H1 (cell line): ENCODE measurements at regions not wholly inside any gene's neighbourhood (a gene's known extent, or its start where the extent isn't known, plus 50 kb on each side); places are given as distances from the start of the nearest gene placed in this dataset.
A peak's percentile ranks its signal among the peaks of the same experiment; 100 is the strongest.

Experiments used
- CTCF ChIA-PET: fragments of 300-600 bp; sonication (Branson Sonifier 250); formaldehyde crosslinking; loops from one replicate; lab custom pipeline; 2021; ENCODE audit not compliant: partially characterized antibody; lab: Charles Lee
- POLR2A ChIA-PET: fragments of 300-600 bp; sonication (Branson Sonifier 250); formaldehyde crosslinking; loops from one replicate; lab custom pipeline; 2021; ENCODE audit warnings: inconsistent platforms; ENCODE audit not compliant: partially characterized antibody; lab: Charles Lee
- DNase-seq, 2 experiments: peaks; one replicate each; pipeline versions ENCODE4 v3.0.0 to v3.0.0-alpha.2; 2010 to 2022; ENCODE audit warnings: low spot score in 2 of 2, low read depth in 1 of 2, mixed read lengths in 1 of 2
- FAIRE-seq: peaks from 2 replicates; lab custom pipeline; 2011; peaks lifted over from hg19 to GRCh38; lab: Jason Lieb, UNC
- H2AFZ ChIP-seq: 2 replicates; pipeline ENCODE4 v1.8.1; 2012; ENCODE audit warnings: low read length, inconsistent platforms
- H2AK5ac ChIP-seq: 2 replicates; pipeline ENCODE4 v1.6.1; 2013; ENCODE audit warnings: low read depth, low read length
- H2BK120ac ChIP-seq: replicated peaks from 2 replicates; pipeline ENCODE3; 2013; ENCODE audit warnings: low read depth, low read length, inconsistent platforms
- H2BK12ac ChIP-seq: 2 replicates; pipeline ENCODE4 v1.6.1; 2013; ENCODE audit warnings: low read depth, low read length
- H2BK15ac ChIP-seq: 2 replicates; pipeline ENCODE4 v1.6.1; 2013; ENCODE audit warnings: low read length
- H2BK20ac ChIP-seq: 2 replicates; pipeline ENCODE4 v1.6.1; 2013; ENCODE audit warnings: low read length
- H2BK5ac ChIP-seq: 2 replicates; pipeline ENCODE4 v1.6.1; 2013; ENCODE audit warnings: low read depth, low read length
- H3K14ac ChIP-seq: 2 replicates; pipeline ENCODE4 v1.6.1; 2013; ENCODE audit warnings: inconsistent platforms; ENCODE audit not compliant: insufficient read length
- H3K18ac ChIP-seq: 2 replicates; pipeline ENCODE4 v1.6.1; 2013; ENCODE audit warnings: low read length; ENCODE audit errors: extremely low read depth
- H3K23ac ChIP-seq: 2 replicates; pipeline ENCODE4 v1.6.1; 2013; ENCODE audit warnings: inconsistent platforms; ENCODE audit not compliant: insufficient read length
- H3K23me2 ChIP-seq: 2 replicates; pipeline ENCODE4 v1.6.1; 2013; ENCODE audit warnings: low read depth, low read length
- H3K27ac ChIP-seq: 2 replicates; pipeline ENCODE4 v1.6.1; 2011; ENCODE audit warnings: low read depth, low read length, inconsistent platforms
- H3K27me3 ChIP-seq, 4 experiments: replicated peaks in 1 of 4; 1 replicate in 1 of 4; 2 replicates in 3 of 4; pipeline versions ENCODE4 v1.6.1 to v1.8.1; 2011 to 2013; ENCODE audit warnings: low read length in 3 of 4, mild to moderate bottlenecking in 3 of 4, inconsistent platforms in 2 of 4, mixed read lengths in 2 of 4, moderate library complexity in 1 of 4; ENCODE audit not compliant: control insufficient read depth in 3 of 4, insufficient read depth in 3 of 4; ENCODE audit errors: extremely low read depth in 1 of 4
- H3K36me3 ChIP-seq, 4 experiments: 2 replicates each; pipeline versions ENCODE4 v1.6.1 to v1.8.1; 2011 to 2013; ENCODE audit warnings: mild to moderate bottlenecking in 4 of 4, low read length in 3 of 4, moderate library complexity in 2 of 4, control low read depth in 1 of 4, inconsistent platforms in 1 of 4; ENCODE audit not compliant: insufficient read depth in 4 of 4, control insufficient read depth in 2 of 4
- H3K4ac ChIP-seq: replicated peaks from 2 replicates; pipeline ENCODE3; 2013; ENCODE audit warnings: low read length, low read depth, mixed read lengths, inconsistent platforms; ENCODE audit not compliant: insufficient read length
- H3K4me1 ChIP-seq, 4 experiments: replicated peaks in 1 of 4; 1 replicate in 1 of 4; 2 replicates in 3 of 4; pipeline versions ENCODE4 v1.6.1 to v1.8.1; 2011 to 2013; ENCODE audit warnings: low read length in 3 of 4, inconsistent platforms in 2 of 4, mixed read lengths in 1 of 4; ENCODE audit not compliant: insufficient read depth in 4 of 4, control insufficient read depth in 3 of 4
- H3K4me2 ChIP-seq, 2 experiments: 2 replicates each; pipeline versions ENCODE4 v1.6.1 to v1.8.1; 2011 to 2013; ENCODE audit warnings: low read depth in 2 of 2, low read length in 2 of 2, control low read depth in 1 of 2, inconsistent platforms in 1 of 2, mild to moderate bottlenecking in 1 of 2; ENCODE audit not compliant: insufficient read depth in 1 of 2
- H3K4me3 ChIP-seq, 4 experiments: fragments of 200-600, 300-600 bp in 1 of 4; sonication (generic), shearing (Covaris generic), sonication (Bioruptor Twin) in 1 of 4; 2 replicates each; pipeline versions ENCODE4 v1.5.1 to v1.8.1; 2011 to 2016; ENCODE audit warnings: low read length in 4 of 4, low read depth in 3 of 4, control low read depth in 2 of 4, inconsistent platforms in 2 of 4, mild to moderate bottlenecking in 2 of 4, mixed read lengths in 1 of 4, moderate library complexity in 1 of 4; ENCODE audit not compliant: insufficient read depth in 2 of 4; ENCODE audit errors: extremely low read depth in 1 of 4
- H3K56ac ChIP-seq: replicated peaks from 2 replicates; pipeline ENCODE3; 2013; ENCODE audit warnings: low read depth, mild to moderate bottlenecking, mixed read lengths, low read length, inconsistent platforms; ENCODE audit not compliant: insufficient read length
- H3K79me1 ChIP-seq: 2 replicates; pipeline ENCODE4 v1.6.1; 2013; ENCODE audit warnings: low read depth, low read length, control low read depth
- H3K79me2 ChIP-seq, 2 experiments: 2 replicates each; pipeline versions ENCODE4 v1.6.1 to v1.8.1; 2012 to 2013; ENCODE audit warnings: low read length in 2 of 2, mild to moderate bottlenecking in 2 of 2, inconsistent platforms in 1 of 2; ENCODE audit not compliant: insufficient read depth in 2 of 2, control insufficient read depth in 1 of 2
- H3K9ac ChIP-seq, 4 experiments: replicated peaks in 1 of 4; 1 replicate in 1 of 4; 2 replicates in 3 of 4; pipeline versions ENCODE4 v1.6.1 to v1.8.1; 2011 to 2013; ENCODE audit warnings: low read depth in 3 of 4, low read length in 3 of 4, control low read depth in 2 of 4, mild to moderate bottlenecking in 2 of 4, moderate library complexity in 2 of 4, inconsistent platforms in 1 of 4; ENCODE audit errors: extremely low read depth in 1 of 4
- H3K9me3 ChIP-seq, 2 experiments: 2 replicates each; pipeline versions ENCODE4 v1.6.1 to v1.8.1; 2012 to 2013; ENCODE audit warnings: mild to moderate bottlenecking in 2 of 2, moderate library complexity in 2 of 2, control low read depth in 1 of 2, inconsistent platforms in 1 of 2, low read depth in 1 of 2, low read length in 1 of 2, mixed read lengths in 1 of 2; ENCODE audit not compliant: insufficient read depth in 2 of 2
- H4K20me1 ChIP-seq, 2 experiments: replicated peaks in 1 of 2; 2 replicates each; pipeline versions ENCODE3 to v1.8.1; 2011 to 2013; ENCODE audit warnings: inconsistent platforms in 2 of 2, low read length in 2 of 2, mild to moderate bottlenecking in 1 of 2; ENCODE audit not compliant: insufficient read depth in 2 of 2, control insufficient read depth in 1 of 2
- H4K5ac ChIP-seq: 2 replicates; pipeline ENCODE4 v1.6.1; 2013; ENCODE audit warnings: low read length, low read depth, mixed read lengths, inconsistent platforms; ENCODE audit not compliant: insufficient read length
- H4K8ac ChIP-seq: 2 replicates; pipeline ENCODE4 v1.8.0; 2013; ENCODE audit warnings: mild to moderate bottlenecking, moderate library complexity, low read length, inconsistent platforms; ENCODE audit not compliant: insufficient read depth; ENCODE audit errors: extremely low read depth
- H4K91ac ChIP-seq: replicated peaks from 2 replicates; pipeline ENCODE3; 2013; ENCODE audit warnings: low read length, mixed read lengths, inconsistent platforms; ENCODE audit not compliant: insufficient read length
- ATF3 ChIP-seq: IDR thresholded peaks from 2 replicates; pipeline ENCODE4 v1.6.1; 2011; ENCODE audit warnings: low read depth, mild to moderate bottlenecking, low read length; ENCODE audit not compliant: insufficient read depth
- BRCA1 ChIP-seq: IDR thresholded peaks from 2 replicates; pipeline ENCODE4 v1.6.1; 2012; ENCODE audit warnings: low read depth, low read length, improper control_type of control experiment
- CBX5 ChIP-seq: fragments of 300-800, 300-1000 bp; sonication (generic); IDR thresholded peaks from 2 replicates; pipeline ENCODE4 v1.7.1; 2016; ENCODE audit warnings: antibody characterized with exemption, low read length, low read depth
- E2F6 ChIP-seq: IDR thresholded peaks from 2 replicates; pipeline ENCODE4 v1.6.1; 2012; ENCODE audit warnings: inconsistent platforms
- JUND ChIP-seq: IDR thresholded peaks from 2 replicates; pipeline ENCODE4 v1.6.1; 2011; ENCODE audit warnings: mild to moderate bottlenecking, improper control_type of control experiment, low read length
- KDM4A ChIP-seq: IDR thresholded peaks from one replicate; pipeline ENCODE4 v1.7.1; 2012; ENCODE audit warnings: low read depth, mild to moderate bottlenecking, moderate library complexity, low read length, inconsistent platforms; ENCODE audit not compliant: severe bottlenecking
- KDM5A ChIP-seq: fragments of 200-600 bp; IDR thresholded peaks from 2 replicates; pipeline ENCODE4 v1.7.1; 2012; ENCODE audit warnings: mild to moderate bottlenecking, low read length, inconsistent platforms, mixed read lengths
- TAF7 ChIP-seq: optimal IDR thresholded peaks from 2 replicates; pipeline ENCODE3; 2011; ENCODE audit warnings: low read depth, mild to moderate bottlenecking, inconsistent platforms, low read length, moderate library complexity, borderline replicate concordance
- USF2 ChIP-seq: IDR thresholded peaks from 2 replicates; pipeline ENCODE4 v1.6.1; 2011; ENCODE audit warnings: low read length, improper control_type of control experiment
- WGBS, 2 experiments: shearing (Covaris generic) in 1 of 2; methylation state at CpG; one replicate each; pipeline versions ENCODE4 v1.1.6 to v1.1.7; 2013 to 2015; ENCODE audit warnings: low lambda C conversion rate in 2 of 2, mixed read lengths in 2 of 2, inconsistent platforms in 1 of 2, low coverage in 1 of 2, missing lambda C conversion rate in 1 of 2; ENCODE audit not compliant: insufficient replicate concordance in 2 of 2, insufficient coverage in 1 of 2, insufficient read length in 1 of 2; ENCODE audit errors: extremely low coverage in 1 of 2, missing lambda C conversion rate in 1 of 2; 5-methylcytosine and 5-hydroxymethylcytosine counted together

- Histone ChIP-seq H4K20me1 (no peaks in the 10 kb centered on the region), H3K4me3 (no peak overlapping the region), H4K5ac (no peak overlapping the region), H2AFZ (no peak overlapping the region), H3K9ac (no peak overlapping the region), H4K91ac (no peak overlapping the region), H3K14ac (no peak overlapping the region), H2BK15ac (no peak overlapping the region), H3K36me3 (no peaks in the 10 kb centered on the region), H3K79me1 (no peaks in the 10 kb centered on the region), H4K8ac (no peak overlapping the region), H2BK20ac (no peak overlapping the region), H2BK120ac (no peak overlapping the region), H3K23me2 (no peaks in the 10 kb centered on the region), H3K79me2 (no peaks in the 10 kb centered on the region), H3K23ac (no peak overlapping the region), H3K56ac (no peak overlapping the region), H3K27me3 (no peaks in the 10 kb centered on the region), H3K9me3 (peaks cover 0 to 3% of the 10 kb centered on the region in 2 experiments; a peak in 1 of 4 replicates), H3K4me1 (peaks cover 0 to 3% (median 1%) of the 10 kb centered on the region in 4 experiments; a peak in 4 of 7 replicates), H2AK5ac (no peak overlapping the region), H3K4ac (no peak overlapping the region), H3K18ac (no peak overlapping the region), H2BK12ac (no peak overlapping the region), H2BK5ac (no peak overlapping the region), H3K4me2 (peak overlapping the region; percentile 11 to 24; a peak in 1 of 4 replicates), H3K27ac (no peak overlapping the region)
- FAIRE-seq (peak; percentile 57), DNase-seq (no peak)
- POLR2A ChIA-PET = no interaction called here
- CTCF ChIA-PET = interaction anchor here (0.7 to 1.9 kb wide), 6 partner anchors 9 to 527 kb away, joined by 3 to 9 read pairs (median 4); no protein-coding TSS in a partner anchor
- TF ChIP-seq USF2 (no peak), CBX5 (no peak), E2F6 (no peak), TAF7 (no peak), KDM5A (no peak), KDM4A (no peak), ATF3 (no peak), JUND (no peak), BRCA1 (no peak)
- WGBS, 2 experiments = 60% methylated on average over 10 of the region's 10 CpGs; no CpG with 5 or more reads in 1 of the 2 experiments
Observed at GRCh38 chr11:116148056-116148455, 624.7 kb downstream of the BUD13 start.
